ENCODE measurements at regions not wholly inside any gene's neighbourhood (a gene's known extent, or its start where the extent isn't known, plus 50 kb on each side); places are given as distances from the start of the nearest gene placed in this dataset.

DNA sequence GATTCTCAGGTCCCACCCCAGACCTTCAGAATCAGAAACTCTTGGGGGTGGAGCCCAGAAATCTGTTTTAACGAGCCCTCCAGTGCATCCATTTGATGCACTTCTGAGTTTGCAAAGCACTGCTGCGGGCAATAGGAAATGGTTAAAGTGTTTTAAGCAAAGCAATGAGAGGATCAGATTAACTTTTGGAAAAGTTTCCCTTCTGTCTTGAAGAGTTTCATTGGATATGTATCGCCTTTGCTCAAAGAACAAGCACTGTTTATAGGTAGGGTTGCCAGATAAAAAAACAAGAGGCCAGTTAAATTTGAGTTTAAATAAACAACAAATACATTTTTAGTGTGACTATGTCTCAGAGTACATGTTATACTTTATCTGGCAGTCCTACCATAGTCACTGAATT is 226.0 kb downstream of the BMP7 start:
- TF ChIP-seq POLR2A (IDR thresholded peaks at IDR 0.05) (no peak), POLR2AphosphoS5 (IDR thresholded peaks at IDR 0.05; ENCODE audit: insufficient read depth in 1 of 2, low read depth in 1 of 2) (no peak)
- TF ChIP-seq, protein P1, sequence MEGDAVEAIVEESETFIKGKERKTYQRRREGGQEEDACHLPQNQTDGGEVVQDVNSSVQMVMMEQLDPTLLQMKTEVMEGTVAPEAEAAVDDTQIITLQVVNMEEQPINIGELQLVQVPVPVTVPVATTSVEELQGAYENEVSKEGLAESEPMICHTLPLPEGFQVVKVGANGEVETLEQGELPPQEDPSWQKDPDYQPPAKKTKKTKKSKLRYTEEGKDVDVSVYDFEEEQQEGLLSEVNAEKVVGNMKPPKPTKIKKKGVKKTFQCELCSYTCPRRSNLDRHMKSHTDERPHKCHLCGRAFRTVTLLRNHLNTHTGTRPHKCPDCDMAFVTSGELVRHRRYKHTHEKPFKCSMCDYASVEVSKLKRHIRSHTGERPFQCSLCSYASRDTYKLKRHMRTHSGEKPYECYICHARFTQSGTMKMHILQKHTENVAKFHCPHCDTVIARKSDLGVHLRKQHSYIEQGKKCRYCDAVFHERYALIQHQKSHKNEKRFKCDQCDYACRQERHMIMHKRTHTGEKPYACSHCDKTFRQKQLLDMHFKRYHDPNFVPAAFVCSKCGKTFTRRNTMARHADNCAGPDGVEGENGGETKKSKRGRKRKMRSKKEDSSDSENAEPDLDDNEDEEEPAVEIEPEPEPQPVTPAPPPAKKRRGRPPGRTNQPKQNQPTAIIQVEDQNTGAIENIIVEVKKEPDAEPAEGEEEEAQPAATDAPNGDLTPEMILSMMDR (IDR thresholded peaks at IDR 0.05), result no peak

Data from vagina (tissue), 2 donors.